ENCODE measurements at regions not wholly inside any gene's neighbourhood (a gene's known extent, or its start where the extent isn't known, plus 50 kb on each side); places are given as distances from the start of the nearest gene placed in this dataset.

DNA sequence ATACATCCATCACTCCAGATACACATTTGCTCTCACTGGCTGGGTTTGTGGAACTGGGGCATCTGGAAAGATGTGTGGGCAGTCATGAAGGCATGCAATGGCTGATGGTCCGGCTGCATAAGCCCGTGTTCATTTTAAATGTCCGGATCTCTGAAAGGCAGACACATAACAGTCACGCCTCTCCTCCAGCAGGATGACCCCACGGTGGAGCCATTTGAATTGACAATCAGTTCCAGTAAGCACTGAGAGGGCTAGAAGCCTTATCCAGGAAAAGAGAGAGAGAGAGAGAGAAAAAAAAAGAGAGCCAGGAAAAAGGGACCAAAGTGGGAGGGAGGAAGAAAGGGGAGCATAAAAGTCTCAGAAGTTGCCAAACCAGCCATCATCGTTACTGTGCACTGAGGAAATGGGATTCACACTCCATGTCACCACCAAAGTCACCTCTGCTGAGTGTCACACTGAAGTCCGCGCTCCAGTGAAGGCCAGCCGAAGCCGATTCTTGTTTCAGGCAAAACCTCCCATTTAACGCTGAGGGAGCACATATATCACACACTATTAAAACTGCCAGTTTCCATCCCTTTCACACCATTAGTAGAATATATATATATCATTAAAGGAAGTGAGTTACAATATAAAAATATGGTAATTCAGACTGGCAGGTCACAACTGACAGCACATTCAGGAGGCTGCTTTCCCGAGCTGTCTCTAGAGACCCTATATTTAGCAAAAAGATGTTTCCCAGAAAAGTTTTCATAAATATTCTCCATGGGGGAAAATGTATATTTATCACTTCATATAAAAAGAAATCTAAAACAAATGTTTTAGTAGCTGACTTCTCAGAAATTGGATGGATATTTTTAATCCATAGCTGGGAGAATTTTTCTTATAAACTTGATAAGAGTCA lies 142.0 kb downstream of the ACTR3 start:
- no peak for TF ChIP-seq POLR2A (IDR thresholded peaks at IDR 0.05; ENCODE audit: extremely low read depth, insufficient read length)
- TF ChIP-seq, protein P1, sequence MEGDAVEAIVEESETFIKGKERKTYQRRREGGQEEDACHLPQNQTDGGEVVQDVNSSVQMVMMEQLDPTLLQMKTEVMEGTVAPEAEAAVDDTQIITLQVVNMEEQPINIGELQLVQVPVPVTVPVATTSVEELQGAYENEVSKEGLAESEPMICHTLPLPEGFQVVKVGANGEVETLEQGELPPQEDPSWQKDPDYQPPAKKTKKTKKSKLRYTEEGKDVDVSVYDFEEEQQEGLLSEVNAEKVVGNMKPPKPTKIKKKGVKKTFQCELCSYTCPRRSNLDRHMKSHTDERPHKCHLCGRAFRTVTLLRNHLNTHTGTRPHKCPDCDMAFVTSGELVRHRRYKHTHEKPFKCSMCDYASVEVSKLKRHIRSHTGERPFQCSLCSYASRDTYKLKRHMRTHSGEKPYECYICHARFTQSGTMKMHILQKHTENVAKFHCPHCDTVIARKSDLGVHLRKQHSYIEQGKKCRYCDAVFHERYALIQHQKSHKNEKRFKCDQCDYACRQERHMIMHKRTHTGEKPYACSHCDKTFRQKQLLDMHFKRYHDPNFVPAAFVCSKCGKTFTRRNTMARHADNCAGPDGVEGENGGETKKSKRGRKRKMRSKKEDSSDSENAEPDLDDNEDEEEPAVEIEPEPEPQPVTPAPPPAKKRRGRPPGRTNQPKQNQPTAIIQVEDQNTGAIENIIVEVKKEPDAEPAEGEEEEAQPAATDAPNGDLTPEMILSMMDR (IDR thresholded peaks at IDR 0.05; ENCODE audit: low read depth, low read length) = no peak
- no peak for TF ChIP-seq MYC (IDR thresholded peaks at IDR 0.05; ENCODE audit: low read depth, low read length)

All from NB4 (cell line).